WTC11 (cell line): ENCODE measurements at regions not wholly inside any gene's neighbourhood (a gene's known extent, or its start where the extent isn't known, plus 50 kb on each side); places are given as distances from the start of the nearest gene placed in this dataset.

Experiments used
- ATAC-seq: fragments of 200-7000 bp; cut with Tn5 transposase; 2 replicates; pipeline ENCODE4 v1.10.0; 2021; ENCODE audit warnings: mild to moderate bottlenecking, moderate library complexity
- CTCF ChIA-PET: fragments of 300-600 bp; sonication (Branson Sonifier 250); formaldehyde crosslinking; loops from one replicate; lab custom pipeline; 2021; ENCODE audit warnings: antibody characterized with exemption; lab: Charles Lee
- POLR2A ChIA-PET: fragments of 350-600 bp; sonication (Branson Sonifier 250); formaldehyde crosslinking; loops from one replicate; lab custom pipeline; 2021; ENCODE audit warnings: antibody characterized with exemption; lab: Charles Lee
- DNase-seq: peaks from one replicate; pipeline ENCODE4 v3.0.0; 2021; ENCODE audit warnings: low spot score
- H3K27ac Mint-ChIP-seq: 2 replicates; pipeline ENCODE4 v1.8.0; 2021; ENCODE audit warnings: mixed read lengths
- H3K27me3 Mint-ChIP-seq: 2 replicates; pipeline ENCODE4 v1.8.0; 2021; ENCODE audit warnings: low read depth, mild to moderate bottlenecking, moderate library complexity, mixed read lengths
- H3K36me3 Mint-ChIP-seq: 2 replicates; pipeline ENCODE4 v1.8.0; 2021; ENCODE audit warnings: mixed read lengths
- H3K4me1 Mint-ChIP-seq: 2 replicates; pipeline ENCODE4 v1.8.0; 2022; ENCODE audit warnings: mixed read lengths
- H3K4me3 Mint-ChIP-seq: 2 replicates; pipeline ENCODE4 v1.8.0; 2021; ENCODE audit warnings: mild to moderate bottlenecking, moderate library complexity, mixed read lengths
- H3K9me3 Mint-ChIP-seq: 2 replicates; pipeline ENCODE4 v1.8.0; 2021; ENCODE audit warnings: mixed read lengths
- ARID4B ChIP-seq: sonication (generic); formaldehyde crosslinking; IDR thresholded peaks from 2 replicates; pipeline ENCODE4 v1.8.0; 2023; ENCODE audit warnings: missing genetic modification reagents, mild to moderate bottlenecking, borderline replicate concordance
- ATF1 ChIP-seq: sonication (generic); formaldehyde crosslinking; IDR thresholded peaks from 2 replicates; pipeline ENCODE4 v1.8.1; 2023; ENCODE audit warnings: mild to moderate bottlenecking, moderate library complexity, missing genetic modification reagents
- ATF3 ChIP-seq: sonication (generic); formaldehyde crosslinking; conservative IDR thresholded peaks from 2 replicates; pipeline ENCODE4 v1.8.1; 2022; ENCODE audit warnings: mild to moderate bottlenecking, missing genetic modification reagents
- CREB1 ChIP-seq: sonication (generic); formaldehyde crosslinking; IDR thresholded peaks from 2 replicates; pipeline ENCODE4 v1.8.0; 2023; ENCODE audit warnings: mild to moderate bottlenecking, missing genetic modification reagents
- FOXJ3 ChIP-seq: sonication (generic); formaldehyde crosslinking; IDR thresholded peaks from 2 replicates; pipeline ENCODE4 v1.9.0; 2021; ENCODE audit warnings: missing genetic modification reagents, mild to moderate bottlenecking, borderline replicate concordance
- GABPB1 ChIP-seq: sonication (generic); formaldehyde crosslinking; IDR thresholded peaks from 2 replicates; pipeline ENCODE4 v1.8.1; 2023; ENCODE audit warnings: mild to moderate bottlenecking, missing genetic modification reagents
- GRHL2 ChIP-seq: fragments of 250-450 bp; sonication (Bioruptor Pico); IDR thresholded peaks from 2 replicates; pipeline ENCODE4 v1.8.0; 2022; ENCODE audit warnings: mild to moderate bottlenecking, moderate library complexity; ENCODE audit not compliant: insufficient replicate concordance, severe bottlenecking
- HMGA2 ChIP-seq: fragments of 250-450 bp; sonication (Bioruptor Pico); IDR thresholded peaks from 2 replicates; pipeline ENCODE4 v1.4.0; 2021; ENCODE audit warnings: mild to moderate bottlenecking, moderate library complexity
- IRF1 ChIP-seq: sonication (generic); formaldehyde crosslinking; IDR thresholded peaks from 2 replicates; pipeline ENCODE4 v1.8.0; 2023; ENCODE audit warnings: missing genetic modification reagents
- IRF2 ChIP-seq: sonication (generic); formaldehyde crosslinking; IDR thresholded peaks from 2 replicates; pipeline ENCODE4 v1.8.0; 2022; ENCODE audit warnings: low read depth, missing genetic modification reagents, borderline replicate concordance
- PREB ChIP-seq: sonication (generic); formaldehyde crosslinking; IDR thresholded peaks from 2 replicates; pipeline ENCODE4 v1.8.1; 2022; ENCODE audit warnings: mild to moderate bottlenecking, missing genetic modification reagents, moderate library complexity, borderline replicate concordance
- PRRX2 ChIP-seq: fragments of 250-450 bp; sonication (Bioruptor Pico); IDR thresholded peaks from 2 replicates; pipeline ENCODE4 v1.8.0; 2021; ENCODE audit warnings: mild to moderate bottlenecking
- SMAD4 ChIP-seq: sonication (generic); formaldehyde crosslinking; IDR thresholded peaks from 2 replicates; pipeline ENCODE4 v1.8.0; 2022; ENCODE audit warnings: mild to moderate bottlenecking, missing genetic modification reagents
- SP1 ChIP-seq: sonication (generic); formaldehyde crosslinking; conservative IDR thresholded peaks from 2 replicates; pipeline ENCODE4 v1.8.1; 2022; ENCODE audit warnings: missing genetic modification reagents
- TCF7 ChIP-seq: sonication (generic); formaldehyde crosslinking; IDR thresholded peaks from 2 replicates; pipeline ENCODE4 v1.8.0; 2022; ENCODE audit warnings: mild to moderate bottlenecking, low read depth, missing genetic modification reagents, moderate library complexity
- TEAD1 ChIP-seq: sonication (generic); formaldehyde crosslinking; IDR thresholded peaks from 2 replicates; pipeline ENCODE4 v1.8.0; 2022; ENCODE audit warnings: mild to moderate bottlenecking, missing genetic modification reagents
- ZNF138 ChIP-seq: sonication (generic); formaldehyde crosslinking; conservative IDR thresholded peaks from 2 replicates; pipeline ENCODE4 v1.8.1; 2022; ENCODE audit warnings: mild to moderate bottlenecking, moderate library complexity, missing genetic modification reagents
- ZNF219 ChIP-seq: sonication (generic); formaldehyde crosslinking; IDR thresholded peaks from 2 replicates; pipeline ENCODE4 v1.8.0; 2023; ENCODE audit warnings: missing genetic modification reagents, mild to moderate bottlenecking, borderline replicate concordance
- ZNF317 ChIP-seq: sonication (generic); formaldehyde crosslinking; IDR thresholded peaks from 2 replicates; pipeline ENCODE4 v1.8.1; 2023; ENCODE audit warnings: low read depth, mild to moderate bottlenecking, moderate library complexity, missing genetic modification reagents, borderline replicate concordance
- TF ChIP-seq, protein P1 (sequence below): sonication (generic); formaldehyde crosslinking; IDR thresholded peaks from 2 replicates; pipeline ENCODE4 v1.8.1; 2023; ENCODE audit warnings: mild to moderate bottlenecking, missing genetic modification reagents
- TF ChIP-seq, protein P2 (sequence below): sonication (generic); formaldehyde crosslinking; IDR thresholded peaks from 2 replicates; pipeline ENCODE4 v1.8.0; 2023; ENCODE audit warnings: mild to moderate bottlenecking, missing genetic modification reagents
- TF ChIP-seq, protein P3 (sequence below): sonication (generic); formaldehyde crosslinking; IDR thresholded peaks from 2 replicates; pipeline ENCODE4 v1.8.1; 2023; ENCODE audit warnings: mild to moderate bottlenecking, missing genetic modification reagents, moderate library complexity

- TF ChIP-seq TCF7 (CRISPR knock-in tag) (no peak), PRRX2 (CRISPR knock-in tag) (no peak), HMGA2 (no peak), GABPB1 (CRISPR knock-in tag) (no peak), IRF2 (no peak), TEAD1 (CRISPR knock-in tag) (no peak), ZNF317 (CRISPR knock-in tag) (no peak), PREB (CRISPR knock-in tag) (no peak)
- TF ChIP-seq, protein P1, sequence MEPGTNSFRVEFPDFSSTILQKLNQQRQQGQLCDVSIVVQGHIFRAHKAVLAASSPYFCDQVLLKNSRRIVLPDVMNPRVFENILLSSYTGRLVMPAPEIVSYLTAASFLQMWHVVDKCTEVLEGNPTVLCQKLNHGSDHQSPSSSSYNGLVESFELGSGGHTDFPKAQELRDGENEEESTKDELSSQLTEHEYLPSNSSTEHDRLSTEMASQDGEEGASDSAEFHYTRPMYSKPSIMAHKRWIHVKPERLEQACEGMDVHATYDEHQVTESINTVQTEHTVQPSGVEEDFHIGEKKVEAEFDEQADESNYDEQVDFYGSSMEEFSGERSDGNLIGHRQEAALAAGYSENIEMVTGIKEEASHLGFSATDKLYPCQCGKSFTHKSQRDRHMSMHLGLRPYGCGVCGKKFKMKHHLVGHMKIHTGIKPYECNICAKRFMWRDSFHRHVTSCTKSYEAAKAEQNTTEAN (CRISPR knock-in tag): no peak
- TF ChIP-seq, protein P2, sequence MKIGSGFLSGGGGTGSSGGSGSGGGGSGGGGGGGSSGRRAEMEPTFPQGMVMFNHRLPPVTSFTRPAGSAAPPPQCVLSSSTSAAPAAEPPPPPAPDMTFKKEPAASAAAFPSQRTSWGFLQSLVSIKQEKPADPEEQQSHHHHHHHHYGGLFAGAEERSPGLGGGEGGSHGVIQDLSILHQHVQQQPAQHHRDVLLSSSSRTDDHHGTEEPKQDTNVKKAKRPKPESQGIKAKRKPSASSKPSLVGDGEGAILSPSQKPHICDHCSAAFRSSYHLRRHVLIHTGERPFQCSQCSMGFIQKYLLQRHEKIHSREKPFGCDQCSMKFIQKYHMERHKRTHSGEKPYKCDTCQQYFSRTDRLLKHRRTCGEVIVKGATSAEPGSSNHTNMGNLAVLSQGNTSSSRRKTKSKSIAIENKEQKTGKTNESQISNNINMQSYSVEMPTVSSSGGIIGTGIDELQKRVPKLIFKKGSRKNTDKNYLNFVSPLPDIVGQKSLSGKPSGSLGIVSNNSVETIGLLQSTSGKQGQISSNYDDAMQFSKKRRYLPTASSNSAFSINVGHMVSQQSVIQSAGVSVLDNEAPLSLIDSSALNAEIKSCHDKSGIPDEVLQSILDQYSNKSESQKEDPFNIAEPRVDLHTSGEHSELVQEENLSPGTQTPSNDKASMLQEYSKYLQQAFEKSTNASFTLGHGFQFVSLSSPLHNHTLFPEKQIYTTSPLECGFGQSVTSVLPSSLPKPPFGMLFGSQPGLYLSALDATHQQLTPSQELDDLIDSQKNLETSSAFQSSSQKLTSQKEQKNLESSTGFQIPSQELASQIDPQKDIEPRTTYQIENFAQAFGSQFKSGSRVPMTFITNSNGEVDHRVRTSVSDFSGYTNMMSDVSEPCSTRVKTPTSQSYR: no peak
These were observed 919.3 kb downstream of the CDH11 start (continued) for GRCh38 chr16:64202571-64202970.

DNA sequence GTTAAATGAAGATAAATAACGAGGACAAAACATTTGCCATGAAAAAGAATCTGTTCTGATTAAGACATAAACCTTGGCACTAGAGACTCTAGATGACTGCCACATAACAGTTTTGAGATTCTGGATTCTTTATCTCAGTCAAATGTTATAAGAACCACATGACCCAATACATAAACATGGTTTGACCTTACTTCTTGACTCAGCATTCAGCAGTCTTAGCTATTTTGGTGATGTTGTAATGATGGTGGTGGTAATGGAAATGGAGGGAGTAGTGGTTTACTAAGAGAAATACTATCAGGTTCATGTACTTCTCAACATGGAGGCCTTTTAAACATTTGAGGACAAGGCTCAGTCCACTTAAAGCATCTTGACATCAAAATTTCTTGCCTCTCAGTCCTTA, 925.4 kb downstream of the CDH11 start:
- no peak for TF ChIP-seq ATF3
- no peak for TF ChIP-seq SP1 (CRISPR knock-in tag)
- Mint-ChIP-seq H3K4me3 (no peak overlapping the region), H3K36me3 (no peaks in the 10 kb centered on the region), H3K9me3 (no peaks in the 10 kb centered on the region), H3K4me1 (no peaks in the 10 kb centered on the region), H3K27ac (no peak overlapping the region), H3K27me3 (no peaks in the 10 kb centered on the region)
- CTCF ChIA-PET: interaction anchor here (0.6 kb wide), 1 partner anchor 277 kb away, joined by 4 read pairs; no protein-coding TSS in a partner anchor
- DNase-seq: no peak
- POLR2A ChIA-PET: interaction anchor here (0.8 kb wide), 1 partner anchor 33 kb away, joined by 3 read pairs; no protein-coding TSS in a partner anchor
- no peak for ATAC-seq

DNA sequence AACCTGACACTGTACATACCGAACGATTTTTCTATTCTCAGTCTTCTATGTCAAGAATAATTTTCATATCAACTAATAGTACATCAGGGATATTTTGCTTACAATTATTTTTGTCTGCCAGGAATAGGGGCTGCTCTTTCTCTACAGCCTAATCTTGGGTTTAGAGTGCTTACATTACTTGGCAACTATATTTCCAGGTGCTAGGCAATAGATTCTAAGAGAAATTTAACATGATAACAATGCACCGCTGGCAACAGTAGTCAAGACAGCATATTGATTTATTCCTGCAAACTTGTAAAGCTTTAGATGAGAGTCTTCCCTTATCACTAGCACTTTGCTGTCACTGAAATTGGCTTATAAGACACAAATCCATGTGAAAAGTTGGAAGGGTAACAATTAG, 935.9 kb downstream of the CDH11 start:
- peaks cover 6% of the 10 kb centered on the region; the same call in 1 of the 2 replicates for H3K4me1 Mint-ChIP-seq
- POLR2A ChIA-PET: no interaction called here
- H3K9me3 Mint-ChIP-seq: no peaks in the 10 kb centered on the region
- TF ChIP-seq ATF1 (CRISPR knock-in tag) (no peak), IRF1 (CRISPR knock-in tag) (no peak), ARID4B (CRISPR knock-in tag) (no peak), ZNF219 (CRISPR knock-in tag) (no peak), GRHL2 (no peak), IRF2 (no peak), CREB1 (CRISPR knock-in tag) (no peak), FOXJ3 (no peak), TEAD1 (CRISPR knock-in tag) (no peak), ZNF138 (no peak), SMAD4 (CRISPR knock-in tag) (no peak)
- TF ChIP-seq, protein P3, sequence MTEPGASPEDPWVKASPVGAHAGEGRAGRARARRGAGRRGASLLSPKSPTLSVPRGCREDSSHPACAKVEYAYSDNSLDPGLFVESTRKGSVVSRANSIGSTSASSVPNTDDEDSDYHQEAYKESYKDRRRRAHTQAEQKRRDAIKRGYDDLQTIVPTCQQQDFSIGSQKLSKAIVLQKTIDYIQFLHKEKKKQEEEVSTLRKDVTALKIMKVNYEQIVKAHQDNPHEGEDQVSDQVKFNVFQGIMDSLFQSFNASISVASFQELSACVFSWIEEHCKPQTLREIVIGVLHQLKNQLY (CRISPR knock-in tag): no peak
- no peak for ATAC-seq
- H3K27ac Mint-ChIP-seq: no peak overlapping the region
- no peak overlapping the region for H3K4me3 Mint-ChIP-seq
- H3K27me3 Mint-ChIP-seq: no peaks in the 10 kb centered on the region
- DNase-seq: no peak
- H3K36me3 Mint-ChIP-seq: no peaks in the 10 kb centered on the region
- CTCF ChIA-PET: no interaction called here
